ENCODE measurements at regions not wholly inside any gene's neighbourhood (a gene's known extent, or its start where the extent isn't known, plus 50 kb on each side); places are given as distances from the start of the nearest gene placed in this dataset.

DNA sequence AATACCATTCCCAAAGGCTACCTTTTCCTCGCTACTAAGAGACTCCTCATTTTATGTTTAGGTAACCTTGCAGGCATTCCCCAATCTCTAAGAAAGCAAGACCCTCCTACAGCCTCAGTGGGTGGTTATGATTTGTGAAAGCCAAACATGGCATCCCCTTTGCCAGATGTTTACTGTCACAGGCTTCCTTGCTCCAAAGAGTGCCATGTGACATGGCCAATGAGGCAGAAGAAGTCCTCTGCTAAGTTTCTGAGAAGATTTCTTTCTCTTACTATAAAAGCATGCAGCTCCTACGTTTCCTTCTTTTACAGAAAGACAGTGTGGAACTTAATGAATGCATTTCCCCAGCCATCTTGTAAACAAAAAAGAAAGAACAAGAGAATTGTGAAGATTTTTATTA, 688.2 kb downstream of the TBC1D32 start:
- no peak overlapping the region for H3K4me3 ChIP-seq (ENCODE audit: low read length)
- TF ChIP-seq, protein P1, sequence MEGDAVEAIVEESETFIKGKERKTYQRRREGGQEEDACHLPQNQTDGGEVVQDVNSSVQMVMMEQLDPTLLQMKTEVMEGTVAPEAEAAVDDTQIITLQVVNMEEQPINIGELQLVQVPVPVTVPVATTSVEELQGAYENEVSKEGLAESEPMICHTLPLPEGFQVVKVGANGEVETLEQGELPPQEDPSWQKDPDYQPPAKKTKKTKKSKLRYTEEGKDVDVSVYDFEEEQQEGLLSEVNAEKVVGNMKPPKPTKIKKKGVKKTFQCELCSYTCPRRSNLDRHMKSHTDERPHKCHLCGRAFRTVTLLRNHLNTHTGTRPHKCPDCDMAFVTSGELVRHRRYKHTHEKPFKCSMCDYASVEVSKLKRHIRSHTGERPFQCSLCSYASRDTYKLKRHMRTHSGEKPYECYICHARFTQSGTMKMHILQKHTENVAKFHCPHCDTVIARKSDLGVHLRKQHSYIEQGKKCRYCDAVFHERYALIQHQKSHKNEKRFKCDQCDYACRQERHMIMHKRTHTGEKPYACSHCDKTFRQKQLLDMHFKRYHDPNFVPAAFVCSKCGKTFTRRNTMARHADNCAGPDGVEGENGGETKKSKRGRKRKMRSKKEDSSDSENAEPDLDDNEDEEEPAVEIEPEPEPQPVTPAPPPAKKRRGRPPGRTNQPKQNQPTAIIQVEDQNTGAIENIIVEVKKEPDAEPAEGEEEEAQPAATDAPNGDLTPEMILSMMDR (conservative IDR thresholded peaks at IDR 0.05), result no peak
- H3K4me1 ChIP-seq (ENCODE audit: control insufficient read depth, insufficient read depth, low read length), result no peaks in the 10 kb centered on the region
- H3K36me3 Mint-ChIP-seq (ENCODE audit: low read depth), result no peaks in the 10 kb centered on the region
- 78% methylated on average over 1 of the region's 2 CpGs; no CpG with 5 or more reads in 1 of the 2 experiments for WGBS, 2 experiments (ENCODE audit: insufficient coverage in 1 of 2, insufficient read length in 1 of 2)
- H3K9me3 ChIP-seq (ENCODE audit: control insufficient read depth, low read length), result peaks cover 5% of the 10 kb centered on the region
- no peak overlapping the region for H3K27ac Mint-ChIP-seq
- H3K27ac ChIP-seq (ENCODE audit: low read depth, low read length), result no peak overlapping the region
- H3K9me3 Mint-ChIP-seq, result peaks cover 4% of the 10 kb centered on the region
- H3K4me1 Mint-ChIP-seq, result peaks cover 9% of the 10 kb centered on the region
- DNase-seq, result no peak
- H3K4me3 Mint-ChIP-seq, result no peak overlapping the region
- H3K27me3 Mint-ChIP-seq (ENCODE audit: insufficient read depth), result no peaks in the 10 kb centered on the region
- H3K36me3 ChIP-seq (ENCODE audit: control insufficient read depth, insufficient read depth, low read length), result no peaks in the 10 kb centered on the region
- no peak overlapping the region for H3K9ac ChIP-seq (ENCODE audit: extremely low read depth, low read length, poor library complexity, severe bottlenecking)
- H3K27me3 ChIP-seq (ENCODE audit: control insufficient read depth, insufficient read depth, low read length, poor library complexity, severe bottlenecking), result no peaks in the 10 kb centered on the region

DNA sequence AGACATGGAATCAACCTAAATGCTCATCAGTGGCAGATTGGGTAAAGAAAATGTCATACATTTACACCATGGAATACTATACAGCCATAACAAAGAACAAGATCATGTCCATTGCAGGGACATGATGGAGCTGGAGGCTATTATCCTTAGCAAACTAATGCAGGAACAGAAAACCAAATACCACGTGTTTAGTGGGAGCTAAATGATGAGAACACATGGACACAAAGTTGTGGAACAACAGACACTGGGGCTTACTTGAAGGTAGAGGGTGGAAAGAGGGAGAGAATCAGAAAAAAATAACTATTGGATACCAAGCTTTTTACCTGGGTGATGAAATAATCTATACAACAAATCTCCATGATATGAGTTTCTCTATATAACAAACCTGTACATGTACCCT, 701.3 kb downstream of the TBC1D32 start:
- Histone ChIP-seq H3K27ac (ENCODE audit: low read depth, low read length) (no peak overlapping the region), H3K9ac (ENCODE audit: extremely low read depth, low read length, poor library complexity, severe bottlenecking) (no peak overlapping the region), H3K9me3 (ENCODE audit: control insufficient read depth, low read length) (peaks cover 10% of the 10 kb centered on the region), H3K4me3 (ENCODE audit: low read length) (no peak overlapping the region), H3K4me1 (ENCODE audit: control insufficient read depth, insufficient read depth, low read length) (no peaks in the 10 kb centered on the region), H3K27me3 (ENCODE audit: control insufficient read depth, insufficient read depth, low read length, poor library complexity, severe bottlenecking) (no peaks in the 10 kb centered on the region), H3K36me3 (ENCODE audit: control insufficient read depth, insufficient read depth, low read length) (no peaks in the 10 kb centered on the region)
- DNase-seq, result no peak
- WGBS, 2 experiments (ENCODE audit: insufficient coverage in 1 of 2, insufficient read length in 1 of 2), result 91% methylated on average over 1 of the region's 1 CpG; no CpG with 5 or more reads in 1 of the 2 experiments
- H3K4me3 Mint-ChIP-seq, result no peak overlapping the region
- no peaks in the 10 kb centered on the region for H3K4me1 Mint-ChIP-seq
- H3K9me3 Mint-ChIP-seq, result peaks cover 8% of the 10 kb centered on the region
- H3K36me3 Mint-ChIP-seq (ENCODE audit: low read depth), result no peaks in the 10 kb centered on the region
- H3K27me3 Mint-ChIP-seq (ENCODE audit: insufficient read depth), result no peaks in the 10 kb centered on the region
- TF ChIP-seq, protein P1 (conservative IDR thresholded peaks at IDR 0.05), result no peak
- no peak overlapping the region for H3K27ac Mint-ChIP-seq

DNA sequence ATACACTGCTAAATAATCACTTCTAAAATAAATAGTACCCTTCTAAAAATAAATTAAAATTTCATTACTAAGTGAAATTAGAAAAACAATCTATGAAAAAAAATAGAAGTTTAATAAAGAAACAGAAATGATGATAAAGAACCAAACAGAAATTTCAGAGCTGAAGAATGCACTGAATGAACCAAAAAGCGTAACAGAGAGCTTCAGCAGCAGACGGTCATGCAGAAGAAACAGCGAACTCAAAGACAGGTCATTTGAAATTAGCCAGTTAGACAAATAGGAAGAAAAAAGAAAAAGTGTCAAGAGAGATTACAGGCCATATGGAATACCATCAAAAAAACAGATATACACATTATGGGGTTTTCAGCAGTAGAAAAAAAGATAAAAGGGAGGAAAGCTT, 706.7 kb downstream of the TBC1D32 start:
- H3K4me1 Mint-ChIP-seq, result no peaks in the 10 kb centered on the region

More for the DNA sequence above, 706.7 kb downstream of the TBC1D32 start:
- peaks cover 5% of the 10 kb centered on the region for H3K9me3 Mint-ChIP-seq
- no peaks in the 10 kb centered on the region for H3K27me3 Mint-ChIP-seq (ENCODE audit: insufficient read depth)
- Histone ChIP-seq H3K9ac (ENCODE audit: extremely low read depth, low read length, poor library complexity, severe bottlenecking) (no peak overlapping the region), H3K4me1 (ENCODE audit: control insufficient read depth, insufficient read depth, low read length) (no peaks in the 10 kb centered on the region), H3K27me3 (ENCODE audit: control insufficient read depth, insufficient read depth, low read length, poor library complexity, severe bottlenecking) (no peaks in the 10 kb centered on the region), H3K9me3 (ENCODE audit: control insufficient read depth, low read length) (peaks cover 8% of the 10 kb centered on the region), H3K36me3 (ENCODE audit: control insufficient read depth, insufficient read depth, low read length) (no peaks in the 10 kb centered on the region), H3K27ac (ENCODE audit: low read depth, low read length) (no peak overlapping the region), H3K4me3 (ENCODE audit: low read length) (no peak overlapping the region)
- WGBS, 2 experiments (ENCODE audit: insufficient coverage in 1 of 2, insufficient read length in 1 of 2), result 94% methylated on average over 3 of the region's 3 CpGs; no CpG with 5 or more reads in 1 of the 2 experiments
- TF ChIP-seq, protein P1 (conservative IDR thresholded peaks at IDR 0.05), result no peak
- no peak for DNase-seq
- no peak overlapping the region for H3K4me3 Mint-ChIP-seq
- H3K27ac Mint-ChIP-seq, result no peak overlapping the region
- no peaks in the 10 kb centered on the region for H3K36me3 Mint-ChIP-seq (ENCODE audit: low read depth)
